Smooth muscle cell (in vitro differentiated cells): ENCODE measurements at regions not wholly inside any gene's neighbourhood (a gene's known extent, or its start where the extent isn't known, plus 50 kb on each side); places are given as distances from the start of the nearest gene placed in this dataset.

Experiments used
- DNase-seq: peaks from one replicate; lab custom pipeline; 2025; ENCODE audit not compliant: unreplicated experiment; lab: John Stamatoyannopoulos, UW
- H2AFZ ChIP-seq: fragments of 200-600 bp; sonication (generic); 2 replicates; pipeline ENCODE4 v1.6.0; 2016; ENCODE audit warnings: antibody characterized with exemption, low read depth, mild to moderate bottlenecking
- H3F3A ChIP-seq: fragments of 200-600 bp; sonication (generic); 2 replicates; pipeline ENCODE4 v1.6.0; 2017; ENCODE audit warnings: antibody characterized with exemption, low read depth
- H3K27ac ChIP-seq: fragments of 200-600 bp; sonication (generic); 2 replicates; pipeline ENCODE4 v1.5.1; 2016; ENCODE audit warnings: low read depth, mild to moderate bottlenecking
- H3K27me3 ChIP-seq: fragments of 200-600 bp; sonication (generic); 2 replicates; pipeline ENCODE4 v1.6.1; 2016; ENCODE audit warnings: low read depth, mild to moderate bottlenecking
- H3K36me3 ChIP-seq: fragments of 200-600 bp; sonication (generic); 2 replicates; pipeline ENCODE4 v1.5.1; 2016; ENCODE audit warnings: low read depth
- H3K4me1 ChIP-seq: fragments of 200-600 bp; sonication (generic); 2 replicates; pipeline ENCODE4 v1.5.1; 2016; ENCODE audit warnings: low read depth
- H3K4me2 ChIP-seq: fragments of 200-600 bp; sonication (generic); 2 replicates; pipeline ENCODE4 v1.6.0; 2016; ENCODE audit warnings: mild to moderate bottlenecking
- H3K4me3 ChIP-seq: fragments of 200-600 bp; sonication (generic); 2 replicates; pipeline ENCODE4 v1.5.1; 2016; ENCODE audit warnings: mild to moderate bottlenecking
- H3K79me2 ChIP-seq: fragments of 200-600 bp; sonication (generic); 2 replicates; pipeline ENCODE4 v1.6.0; 2016; ENCODE audit warnings: low read depth, mild to moderate bottlenecking
- H3K9ac ChIP-seq: fragments of 200-600 bp; sonication (generic); 2 replicates; pipeline ENCODE4 v1.6.0; 2016; ENCODE audit warnings: low read depth
- H3K9me3 ChIP-seq: fragments of 200-600 bp; sonication (generic); replicated peaks from 2 replicates; pipeline ENCODE4 v1.5.1; 2016; ENCODE audit warnings: low read depth
- H4K20me1 ChIP-seq: fragments of 200-600 bp; sonication (generic); 2 replicates; pipeline ENCODE4 v1.6.0; 2016; ENCODE audit warnings: low read depth
- CTCF ChIP-seq: fragments of 200-600 bp; sonication (generic); IDR thresholded peaks from 2 replicates; pipeline ENCODE4 v1.5.1; 2017; ENCODE audit warnings: borderline replicate concordance, mild to moderate bottlenecking, antibody characterized with exemption; ENCODE audit not compliant: insufficient read depth, poor library complexity, severe bottlenecking
- WGBS: methylation state at CpG from one replicate; pipeline ENCODE4 v1.1.7; 2016; ENCODE audit warnings: low lambda C conversion rate; 5-methylcytosine and 5-hydroxymethylcytosine counted together

- Histone ChIP-seq H3K27ac (no peak overlapping the region), H3K4me2 (no peak overlapping the region), H3K4me1 (no peaks in the 10 kb centered on the region), H3K9me3 (no peaks in the 10 kb centered on the region), H3K36me3 (no peaks in the 10 kb centered on the region), H2AFZ (no peak overlapping the region), H3K79me2 (no peaks in the 10 kb centered on the region), H3K9ac (no peak overlapping the region), H3K4me3 (no peak overlapping the region), H3K27me3 (no peaks in the 10 kb centered on the region), H4K20me1 (no peaks in the 10 kb centered on the region), H3F3A (no peaks in the 10 kb centered on the region)
- no peak for DNase-seq
- TF ChIP-seq CTCF: no peak
- 86% methylated on average over 4 of the region's 4 CpGs for WGBS
Measured at GRCh38 chr12:63397807-63398206, 246.8 kb upstream of the AVPR1A start.

GRCh38 chr12:63396135-63396534 is 245.1 kb upstream of the AVPR1A start:
- no peak for TF ChIP-seq CTCF
- no peak for DNase-seq
- no peaks in the 10 kb centered on the region for H3F3A ChIP-seq
- H2AFZ ChIP-seq: no peak overlapping the region
- no peak overlapping the region for H3K27ac ChIP-seq
- H3K27me3 ChIP-seq: no peaks in the 10 kb centered on the region
- 95% methylated on average over 3 of the region's 3 CpGs for WGBS
- H3K36me3 ChIP-seq: no peaks in the 10 kb centered on the region
- H3K4me2 ChIP-seq: no peak overlapping the region
- H3K4me3 ChIP-seq: no peak overlapping the region
- no peaks in the 10 kb centered on the region for H4K20me1 ChIP-seq
- H3K9ac ChIP-seq: no peak overlapping the region
- no peaks in the 10 kb centered on the region for H3K9me3 ChIP-seq
- no peaks in the 10 kb centered on the region for H3K4me1 ChIP-seq
- H3K79me2 ChIP-seq: no peaks in the 10 kb centered on the region

- no peak for TF ChIP-seq CTCF
- Histone ChIP-seq H3K27ac (no peak overlapping the region), H3K27me3 (no peaks in the 10 kb centered on the region), H2AFZ (no peak overlapping the region), H3K4me1 (no peaks in the 10 kb centered on the region), H3K4me2 (no peak overlapping the region), H3K36me3 (no peaks in the 10 kb centered on the region), H3F3A (no peaks in the 10 kb centered on the region), H3K4me3 (no peak overlapping the region), H3K9ac (no peak overlapping the region), H3K9me3 (no peaks in the 10 kb centered on the region), H4K20me1 (no peaks in the 10 kb centered on the region), H3K79me2 (no peaks in the 10 kb centered on the region)
- WGBS: 79% methylated on average over 4 of the region's 4 CpGs
- no peak for DNase-seq
Measured at GRCh38 chr12:63394983-63395382, 244.0 kb upstream of the AVPR1A start.

GRCh38 chr12:63394349-63394748 is 243.3 kb upstream of the AVPR1A start:
- DNase-seq: no peak
- no peaks in the 10 kb centered on the region for H3K9me3 ChIP-seq
- no peaks in the 10 kb centered on the region for H3F3A ChIP-seq
- no peaks in the 10 kb centered on the region for H3K36me3 ChIP-seq
- H4K20me1 ChIP-seq: no peaks in the 10 kb centered on the region
- no peaks in the 10 kb centered on the region for H3K4me1 ChIP-seq
- WGBS: 97% methylated on average over 4 of the region's 4 CpGs
- no peak overlapping the region for H3K4me2 ChIP-seq
- H3K27me3 ChIP-seq: no peaks in the 10 kb centered on the region
- no peak overlapping the region for H3K9ac ChIP-seq
- H3K4me3 ChIP-seq: no peak overlapping the region
- no peak overlapping the region for H3K27ac ChIP-seq
- no peak overlapping the region for H2AFZ ChIP-seq
- TF ChIP-seq CTCF: no peak
- H3K79me2 ChIP-seq: no peaks in the 10 kb centered on the region
